OCI-LY1 (cell line): ENCODE measurements at regions not wholly inside any gene's neighbourhood (a gene's known extent, or its start where the extent isn't known, plus 50 kb on each side); places are given as distances from the start of the nearest gene placed in this dataset.

Experiments
- EZH2 ChIP-seq: fragments of 200-600 bp; sonication (generic), shearing (Covaris generic); IDR thresholded peaks from 2 replicates; pipeline ENCODE4 v1.8.0; 2017; ENCODE audit warnings: borderline replicate concordance, mixed run types, mild to moderate bottlenecking, antibody characterized with exemption, low read length, moderate library complexity, mixed read lengths
- TF ChIP-seq, protein P1 (sequence below): fragments of 200-600 bp; sonication (generic), shearing (Covaris generic); IDR thresholded peaks from 2 replicates; pipeline ENCODE4 v1.5.1; 2017; ENCODE audit warnings: mild to moderate bottlenecking, antibody characterized with exemption, low read length, moderate library complexity, mixed read lengths

DNA sequence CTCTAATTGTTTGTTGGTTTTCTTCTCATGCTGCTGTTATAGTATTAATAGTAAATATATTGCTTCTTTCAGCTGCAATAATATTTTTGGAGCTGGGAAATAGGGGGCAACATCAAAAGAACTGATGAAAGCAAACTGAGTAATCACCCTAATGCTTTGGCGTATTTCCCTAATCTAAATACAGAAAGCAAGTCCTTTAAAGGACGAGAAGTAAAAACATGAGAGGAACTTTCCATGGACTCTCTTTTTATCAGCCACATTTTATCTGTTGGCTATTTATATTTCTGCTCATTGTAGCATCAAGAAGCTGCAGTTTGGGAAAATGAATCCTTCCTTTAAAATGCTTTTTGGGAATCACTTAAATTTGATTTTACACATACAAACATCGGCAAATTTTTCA lies 139.9 kb upstream of the SLC8A1 start:
- TF ChIP-seq, protein P1, sequence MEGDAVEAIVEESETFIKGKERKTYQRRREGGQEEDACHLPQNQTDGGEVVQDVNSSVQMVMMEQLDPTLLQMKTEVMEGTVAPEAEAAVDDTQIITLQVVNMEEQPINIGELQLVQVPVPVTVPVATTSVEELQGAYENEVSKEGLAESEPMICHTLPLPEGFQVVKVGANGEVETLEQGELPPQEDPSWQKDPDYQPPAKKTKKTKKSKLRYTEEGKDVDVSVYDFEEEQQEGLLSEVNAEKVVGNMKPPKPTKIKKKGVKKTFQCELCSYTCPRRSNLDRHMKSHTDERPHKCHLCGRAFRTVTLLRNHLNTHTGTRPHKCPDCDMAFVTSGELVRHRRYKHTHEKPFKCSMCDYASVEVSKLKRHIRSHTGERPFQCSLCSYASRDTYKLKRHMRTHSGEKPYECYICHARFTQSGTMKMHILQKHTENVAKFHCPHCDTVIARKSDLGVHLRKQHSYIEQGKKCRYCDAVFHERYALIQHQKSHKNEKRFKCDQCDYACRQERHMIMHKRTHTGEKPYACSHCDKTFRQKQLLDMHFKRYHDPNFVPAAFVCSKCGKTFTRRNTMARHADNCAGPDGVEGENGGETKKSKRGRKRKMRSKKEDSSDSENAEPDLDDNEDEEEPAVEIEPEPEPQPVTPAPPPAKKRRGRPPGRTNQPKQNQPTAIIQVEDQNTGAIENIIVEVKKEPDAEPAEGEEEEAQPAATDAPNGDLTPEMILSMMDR: no peak
- TF ChIP-seq EZH2: no peak
